Urinary bladder (tissue), 3 donors: ENCODE measurements at regions not wholly inside any gene's neighbourhood (a gene's known extent, or its start where the extent isn't known, plus 50 kb on each side); places are given as distances from the start of the nearest gene placed in this dataset.
"Not testable (repeated sequence)": the region's sequence is repeated elsewhere in the genome, so short reads cannot be mapped to it uniquely, and the experiment has no call there.

Experiments used
- DNase-seq: peaks from one replicate; pipeline ENCODE4 v3.0.0-alpha.2; 2015; ENCODE audit errors: extremely low spot score
- H3K27ac ChIP-seq: one replicate; pipeline ENCODE4 v1.5.1; 2013; ENCODE audit warnings: low read depth, mild to moderate bottlenecking, moderate library complexity
- H3K36me3 ChIP-seq: one replicate; pipeline ENCODE4 v1.6.1; 2013; ENCODE audit warnings: mild to moderate bottlenecking, moderate library complexity; ENCODE audit not compliant: insufficient read depth
- H3K4me1 ChIP-seq: one replicate; pipeline ENCODE4 v1.6.1; 2013; ENCODE audit warnings: mild to moderate bottlenecking, moderate library complexity; ENCODE audit not compliant: insufficient read depth
- H3K4me3 ChIP-seq: one replicate; pipeline ENCODE4 v1.5.1; 2013; ENCODE audit warnings: low read depth, low read length
- WGBS: extraction: QIAGEN DNeasy Blood & Tissue Kit; methylation state at CpG from one replicate; pipeline ENCODE4 v1.1.7; 2013; 5-methylcytosine and 5-hydroxymethylcytosine counted together
- donor health status: healthy with polysubstance abuse.
- donor health status: healthy.

DNA sequence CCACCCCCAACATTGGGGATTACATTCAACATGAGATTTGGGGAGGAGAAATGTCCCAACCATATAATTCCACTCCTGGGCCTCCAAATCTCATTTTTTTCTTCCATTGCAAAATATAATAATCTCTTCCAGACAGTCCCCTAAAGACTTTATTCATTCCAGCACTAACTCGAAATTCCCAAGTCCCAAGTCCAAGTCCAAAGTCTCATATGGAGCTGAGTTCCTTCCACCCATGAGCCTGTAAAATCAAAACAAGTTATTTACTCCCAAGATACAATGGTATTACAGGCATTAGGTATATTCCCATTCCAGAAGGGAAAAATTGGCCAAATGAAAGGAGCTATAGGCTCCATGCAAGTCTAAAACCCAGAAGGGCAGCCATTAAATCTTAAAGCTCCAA is 56.7 kb downstream of the P2RY1 start:
- Histone ChIP-seq H3K4me1 (no peaks in the 10 kb centered on the region), H3K36me3 (no peaks in the 10 kb centered on the region), H3K27ac (no peak overlapping the region), H3K4me3 (no peak overlapping the region)
- WGBS: 82% methylated on average over 1 of the region's 1 CpG
- no peak for DNase-seq

DNA sequence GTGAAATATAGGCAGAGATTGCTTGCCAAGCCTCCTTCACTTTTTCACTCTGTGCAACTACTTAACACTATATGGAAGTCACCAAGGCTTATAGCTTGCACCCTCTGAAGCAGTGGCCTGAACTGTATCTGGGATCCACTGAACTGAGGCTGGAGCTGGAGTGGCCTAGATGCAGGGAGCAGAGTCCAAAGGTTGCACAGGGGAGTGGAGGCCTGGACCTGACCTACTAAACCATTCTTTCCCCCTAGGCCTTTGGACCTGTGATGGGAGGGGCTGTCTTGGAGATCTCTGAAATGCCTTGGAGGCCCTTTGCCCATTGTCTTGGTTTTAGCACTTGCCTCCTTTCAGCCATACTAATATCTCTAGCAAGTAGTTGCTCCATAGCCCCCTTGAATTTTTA is 57.5 kb downstream of the P2RY1 start:
- Histone ChIP-seq H3K36me3 (no peaks in the 10 kb centered on the region), H3K4me1 (no peaks in the 10 kb centered on the region), H3K27ac (no peak overlapping the region), H3K4me3 (no peak overlapping the region)
- no peak for DNase-seq

DNA sequence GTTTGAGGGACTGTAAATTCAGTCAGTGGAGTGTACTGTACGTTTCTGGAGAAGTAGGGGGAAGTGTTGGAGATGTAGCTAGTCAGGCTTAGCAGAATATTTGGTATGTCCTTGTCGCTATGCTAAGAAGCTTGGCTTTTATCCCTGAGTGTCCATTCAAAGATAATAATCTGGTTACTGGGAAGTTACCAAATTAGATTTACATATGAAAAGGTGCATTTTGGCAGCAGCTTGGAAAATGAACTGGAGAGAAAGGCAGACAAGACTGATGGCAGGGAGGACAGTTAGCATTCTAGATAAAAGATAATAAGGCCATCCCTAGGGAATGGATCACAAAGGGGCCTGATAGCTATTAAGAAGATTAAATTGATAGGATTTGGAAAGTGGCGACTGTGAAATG is 58.7 kb downstream of the P2RY1 start:
- Histone ChIP-seq H3K4me3 (no peak overlapping the region), H3K36me3 (no peaks in the 10 kb centered on the region), H3K4me1 (no peaks in the 10 kb centered on the region), H3K27ac (no peak overlapping the region)
- 53% methylated on average over 3 of the region's 3 CpGs for whole genome bisulfite sequencing
- no peak for DNase-seq

- no peak for DNase-seq
- H3K27ac ChIP-seq: no peak overlapping the region
- WGBS: 67% methylated on average over 2 of the region's 2 CpGs
- H3K36me3 ChIP-seq: no peaks in the 10 kb centered on the region
- no peaks in the 10 kb centered on the region for H3K4me1 ChIP-seq
- no peak overlapping the region for H3K4me3 ChIP-seq
Measured at GRCh38 chr3:152899306-152899705, 64.4 kb downstream of the P2RY1 start.

DNA sequence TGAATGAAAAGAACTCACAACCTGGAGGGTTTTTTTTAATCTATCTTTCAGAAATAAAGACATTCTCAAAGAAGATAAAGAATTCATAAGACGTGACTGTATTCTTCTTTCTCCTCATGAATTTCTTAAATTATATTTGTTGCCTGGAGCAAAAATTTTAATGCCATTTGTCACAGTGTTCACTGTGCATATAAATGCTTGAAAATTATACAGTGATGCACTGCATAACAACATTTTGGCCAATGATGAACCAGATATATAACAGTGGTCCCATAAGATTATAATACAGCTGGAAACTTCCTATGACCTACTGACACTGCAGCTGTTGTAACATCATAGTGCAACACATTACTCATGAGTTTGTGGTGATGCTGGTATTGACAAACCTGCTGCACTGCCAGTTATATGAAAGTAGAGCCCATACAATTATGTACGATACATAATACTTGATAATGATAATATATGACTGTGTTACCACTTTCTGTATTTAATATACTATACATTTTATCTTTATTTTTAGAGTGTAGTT is 67.3 kb downstream of the P2RY1 start:
- H3K27ac ChIP-seq: no peak overlapping the region
- H3K4me3 ChIP-seq: no peak overlapping the region
- DNase-seq: no peak
- H3K4me1 ChIP-seq: no peaks in the 10 kb centered on the region
- no peaks in the 10 kb centered on the region for H3K36me3 ChIP-seq
- 90% methylated on average over 2 of the region's 2 CpGs for WGBS

- H3K4me1 ChIP-seq: no peaks in the 10 kb centered on the region
- H3K27ac ChIP-seq: no peak overlapping the region
- H3K4me3 ChIP-seq: no peak overlapping the region
- no peak for DNase-seq
- H3K36me3 ChIP-seq: no peaks in the 10 kb centered on the region
Measured at GRCh38 chr3:152905631-152906030, 70.7 kb downstream of the P2RY1 start.

GRCh38 chr3:152909180-152909883 is 74.4 kb downstream of the P2RY1 start:
- no peaks in the 10 kb centered on the region for H3K36me3 ChIP-seq
- no peaks in the 10 kb centered on the region for H3K4me1 ChIP-seq
- 55% methylated on average over 2 of the region's 2 CpGs for WGBS
- H3K4me3 ChIP-seq: no peak overlapping the region
- DNase-seq: no peak
- no peak overlapping the region for H3K27ac ChIP-seq

DNA sequence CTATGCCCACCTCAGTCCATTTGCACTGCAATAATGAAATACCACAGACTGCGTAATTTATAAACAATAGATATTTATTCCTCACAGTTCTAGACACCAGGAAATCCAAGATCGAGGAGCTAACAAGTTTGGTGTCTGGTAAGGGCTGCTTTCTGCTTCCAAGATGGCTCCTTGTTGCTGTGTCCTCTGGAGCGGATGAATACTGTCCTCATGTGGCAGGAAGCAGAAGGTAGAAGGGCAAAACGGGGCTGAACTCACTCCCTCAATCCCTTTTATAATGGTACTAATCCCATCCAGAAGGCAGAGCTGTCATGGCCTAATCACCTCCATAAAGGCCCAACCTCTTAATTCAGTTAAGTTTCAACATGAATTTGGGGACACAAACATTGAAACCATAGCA is 75.3 kb downstream of the P2RY1 start:
- Histone ChIP-seq H3K36me3 (no peaks in the 10 kb centered on the region), H3K4me1 (no peaks in the 10 kb centered on the region), H3K4me3 (no peak overlapping the region), H3K27ac (no peak overlapping the region)
- DNase-seq: no peak
- WGBS: 71% methylated on average over 4 of the region's 4 CpGs

DNA sequence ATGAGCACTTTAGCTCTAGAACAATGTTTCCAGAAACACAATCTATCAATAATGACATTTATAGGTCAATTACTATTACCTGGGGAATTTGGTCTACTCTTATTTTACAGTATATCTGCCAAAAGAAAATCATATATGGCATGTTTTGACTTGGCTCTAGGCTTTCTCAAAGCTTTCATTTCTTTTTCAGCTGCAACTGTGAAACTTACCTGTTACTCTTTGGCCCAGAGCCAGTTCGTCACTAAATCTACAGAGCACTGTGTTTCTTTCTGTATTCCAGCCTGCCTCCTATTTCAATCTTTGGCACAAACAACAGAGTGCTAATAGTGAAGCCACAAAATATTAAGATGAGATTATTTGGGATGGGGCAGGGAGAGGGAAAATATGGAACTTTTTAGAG is 76.0 kb downstream of the P2RY1 start:
- peak; percentile 53 for DNase-seq
- WGBS: 79% methylated on average over 1 of the region's 1 CpG
- H3K4me3 ChIP-seq: no peak overlapping the region

GRCh38 chr3:152914743-152915142 is 79.8 kb downstream of the P2RY1 start:
- H3K36me3 ChIP-seq, H3K27ac ChIP-seq, H3K4me3 ChIP-seq, DNase-seq, H3K4me1 ChIP-seq: not testable (repeated sequence)
- 87% methylated on average over 8 of the region's 8 CpGs for WGBS

More for the DNA sequence above, 76.0 kb downstream of the P2RY1 start:
- no peaks in the 10 kb centered on the region for H3K36me3 ChIP-seq
- H3K4me1 ChIP-seq: no peaks in the 10 kb centered on the region
- H3K27ac ChIP-seq: no peak overlapping the region

- Histone ChIP-seq H3K4me1 (no peaks in the 10 kb centered on the region), H3K4me3 (no peak overlapping the region), H3K27ac (no peak overlapping the region), H3K36me3 (no peaks in the 10 kb centered on the region)
- DNase-seq: no peak
- WGBS: 59% methylated on average over 3 of the region's 3 CpGs
Measured at GRCh38 chr3:152915695-152916094, 80.8 kb downstream of the P2RY1 start.

- 90% methylated on average over 5 of the region's 5 CpGs for WGBS
- DNase-seq: no peak
- Histone ChIP-seq H3K36me3 (no peaks in the 10 kb centered on the region), H3K4me3 (no peak overlapping the region), H3K4me1 (no peaks in the 10 kb centered on the region), H3K27ac (no peak overlapping the region)
Measured at GRCh38 chr3:152916753-152917279, 81.9 kb downstream of the P2RY1 start.

GRCh38 chr3:152921351-152921750 is 86.4 kb downstream of the P2RY1 start:
- no peaks in the 10 kb centered on the region for H3K4me1 ChIP-seq
- no peak overlapping the region for H3K27ac ChIP-seq
- DNase-seq: no peak
- H3K4me3 ChIP-seq: no peak overlapping the region
- H3K36me3 ChIP-seq: no peaks in the 10 kb centered on the region

GRCh38 chr3:152922554-152922953 is 87.6 kb downstream of the P2RY1 start:
- no peak for DNase-seq
- Histone ChIP-seq H3K36me3 (no peaks in the 10 kb centered on the region), H3K4me1 (no peaks in the 10 kb centered on the region), H3K4me3 (no peak overlapping the region), H3K27ac (no peak overlapping the region)
- 90% methylated on average over 2 of the region's 2 CpGs for WGBS
